Mesothelial cell of epicardium (in vitro differentiated cells): ENCODE measurements at regions not wholly inside any gene's neighbourhood (a gene's known extent, or its start where the extent isn't known, plus 50 kb on each side); places are given as distances from the start of the nearest gene placed in this dataset.

Experiments
- DNase-seq, 2 experiments: peaks; one replicate each; pipeline ENCODE4 v3.0.0; 2021; ENCODE audit warnings: low spot score in 2 of 2; ENCODE audit not compliant: unreplicated experiment in 2 of 2
- H3K27ac Mint-ChIP-seq: 2 replicates; pipeline ENCODE4 v1.8.0; 2021; ENCODE audit warnings: mixed read lengths
- H3K27me3 Mint-ChIP-seq: 2 replicates; pipeline ENCODE4 v1.8.0; 2021; ENCODE audit warnings: low read depth, mixed read lengths
- H3K36me3 Mint-ChIP-seq: 2 replicates; pipeline ENCODE4 v1.8.0; 2021; ENCODE audit warnings: mixed read lengths
- H3K4me1 Mint-ChIP-seq: 2 replicates; pipeline ENCODE4 v1.8.0; 2021; ENCODE audit warnings: mixed read lengths
- H3K4me3 Mint-ChIP-seq: 2 replicates; pipeline ENCODE4 v1.8.0; 2021; ENCODE audit warnings: mild to moderate bottlenecking, moderate library complexity, mixed read lengths
- H3K9me3 Mint-ChIP-seq: 2 replicates; pipeline ENCODE4 v1.8.0; 2021; ENCODE audit warnings: mixed read lengths
- CTCF ChIP-seq: fragments of 200-600 bp; sonication (generic); IDR thresholded peaks from one replicate; pipeline ENCODE4 v1.5.0; 2021; ENCODE audit warnings: antibody characterized with exemption; ENCODE audit not compliant: unreplicated experiment

- Mint-ChIP-seq H3K4me3 (no peak overlapping the region), H3K36me3 (no peaks in the 10 kb centered on the region), H3K27me3 (no peaks in the 10 kb centered on the region), H3K27ac (no peak overlapping the region), H3K4me1 (peaks cover 3% of the 10 kb centered on the region), H3K9me3 (peaks cover 27% of the 10 kb centered on the region)
- TF ChIP-seq CTCF = no peak
- DNase-seq = no peak
Observed at GRCh38 chr4:171719691-171720090, 93.5 kb upstream of the GALNTL6 start.

GRCh38 chr4:171718665-171719064 is 94.5 kb upstream of the GALNTL6 start:
- no peak for TF ChIP-seq CTCF
- Mint-ChIP-seq H3K36me3 (no peaks in the 10 kb centered on the region), H3K27ac (no peak overlapping the region), H3K9me3 (peaks cover 22% of the 10 kb centered on the region), H3K4me3 (no peak overlapping the region), H3K4me1 (peaks cover 3% of the 10 kb centered on the region), H3K27me3 (no peaks in the 10 kb centered on the region)
- no peak for DNase-seq

GRCh38 chr4:171718069-171718468 is 95.1 kb upstream of the GALNTL6 start:
- no peak for TF ChIP-seq CTCF
- no peaks in the 10 kb centered on the region for H3K36me3 Mint-ChIP-seq
- H3K4me3 Mint-ChIP-seq = no peak overlapping the region
- H3K9me3 Mint-ChIP-seq = peaks cover 16% of the 10 kb centered on the region
- H3K27me3 Mint-ChIP-seq = no peaks in the 10 kb centered on the region
- no peak overlapping the region for H3K27ac Mint-ChIP-seq
- no peak for DNase-seq
- peaks cover 3% of the 10 kb centered on the region for H3K4me1 Mint-ChIP-seq

GRCh38 chr4:171717231-171717741 is 95.9 kb upstream of the GALNTL6 start:
- H3K4me3 Mint-ChIP-seq = no peak overlapping the region
- peaks cover 8% of the 10 kb centered on the region for H3K9me3 Mint-ChIP-seq
- H3K27me3 Mint-ChIP-seq = no peaks in the 10 kb centered on the region
- no peak overlapping the region for H3K27ac Mint-ChIP-seq
- no peak for DNase-seq
- no peaks in the 10 kb centered on the region for H3K36me3 Mint-ChIP-seq
- no peak for TF ChIP-seq CTCF
- H3K4me1 Mint-ChIP-seq = peaks cover 3% of the 10 kb centered on the region

GRCh38 chr4:171715973-171716372 is 97.2 kb upstream of the GALNTL6 start:
- Mint-ChIP-seq H3K27ac (no peak overlapping the region), H3K4me3 (no peak overlapping the region), H3K9me3 (peaks cover 3% of the 10 kb centered on the region), H3K4me1 (peaks cover 3% of the 10 kb centered on the region), H3K36me3 (no peaks in the 10 kb centered on the region), H3K27me3 (no peaks in the 10 kb centered on the region)
- DNase-seq = no peak
- TF ChIP-seq CTCF = no peak
